Liver (tissue), 8 donors: ENCODE measurements at regions not wholly inside any gene's neighbourhood (a gene's known extent, or its start where the extent isn't known, plus 50 kb on each side); places are given as distances from the start of the nearest gene placed in this dataset.

Source experiments
- DNase-seq: peaks from one replicate; pipeline ENCODE4 v3.0.0-alpha.2; 2017; ENCODE audit warnings: low spot score
- H3K27ac ChIP-seq, 2 donors: one replicate each; pipeline ENCODE4 v1.7.0; 2013; ENCODE audit warnings: inconsistent platforms in 2 of 2, low read length in 2 of 2, control low read depth in 1 of 2, low read depth in 1 of 2, mild to moderate bottlenecking in 1 of 2
- H3K27me3 ChIP-seq, 4 donors: one replicate each; pipeline versions ENCODE4 v1.6.1 to v1.7.0; 2013; ENCODE audit warnings: low read length in 3 of 4, inconsistent platforms in 1 of 4, mild to moderate bottlenecking in 1 of 4, moderate library complexity in 1 of 4; ENCODE audit not compliant: control insufficient read depth in 4 of 4, insufficient read depth in 4 of 4
- H3K36me3 ChIP-seq, 4 donors: one replicate each; pipeline versions ENCODE4 v1.6.1 to v1.7.0; 2013; ENCODE audit warnings: low read length in 3 of 4, mild to moderate bottlenecking in 3 of 4, low read depth in 1 of 4, moderate library complexity in 1 of 4; ENCODE audit not compliant: control insufficient read depth in 4 of 4, insufficient read depth in 3 of 4
- H3K4me1 ChIP-seq, 4 donors: one replicate each; pipeline versions ENCODE4 v1.6.1 to v1.7.0; 2013; ENCODE audit warnings: low read length in 3 of 4, mild to moderate bottlenecking in 3 of 4, moderate library complexity in 1 of 4; ENCODE audit not compliant: control insufficient read depth in 4 of 4, insufficient read depth in 4 of 4
- H3K4me3 ChIP-seq, 3 donors: one replicate each; pipeline versions ENCODE4 v1.6.1 to v1.7.0; 2013; ENCODE audit warnings: low read length in 3 of 3, control low read depth in 1 of 3, low read depth in 1 of 3, mild to moderate bottlenecking in 1 of 3
- H3K9ac ChIP-seq, 2 donors: one replicate each; pipeline ENCODE4 v1.7.0; 2013; ENCODE audit warnings: low read length in 2 of 2, mild to moderate bottlenecking in 2 of 2, moderate library complexity in 2 of 2, control low read depth in 1 of 2, low read depth in 1 of 2
- H3K9me3 ChIP-seq, 4 donors: one replicate each; pipeline versions ENCODE4 v1.6.1 to v1.7.0; 2013; ENCODE audit warnings: low read length in 3 of 4; ENCODE audit not compliant: control insufficient read depth in 4 of 4
- EGR1 ChIP-seq, 2 donors: IDR thresholded peaks; 2 replicates each; pipeline ENCODE4 v1.6.1; 2016 to 2018; ENCODE audit warnings: antibody characterized with exemption in 2 of 2, low read depth in 2 of 2
- FOXA2 ChIP-seq: IDR thresholded peaks from 2 replicates; pipeline ENCODE4 v1.6.1; 2016; ENCODE audit warnings: antibody characterized with exemption
- GABPA ChIP-seq, 2 donors: IDR thresholded peaks in 1 of 2; conservative IDR thresholded peaks in 1 of 2; 2 replicates each; pipeline ENCODE4 v1.6.1; 2016; ENCODE audit warnings: antibody characterized with exemption in 2 of 2, mild to moderate bottlenecking in 1 of 2, moderate library complexity in 1 of 2
- JUND ChIP-seq, 2 donors: IDR thresholded peaks; 2 replicates each; pipeline ENCODE4 v1.6.1; 2016; ENCODE audit warnings: antibody characterized with exemption in 2 of 2
- NR2F2 ChIP-seq: IDR thresholded peaks from 2 replicates; pipeline ENCODE4 v1.6.1; 2016; ENCODE audit warnings: antibody characterized with exemption
- RAD21 ChIP-seq, 2 donors: IDR thresholded peaks; 2 replicates each; pipeline ENCODE4 v1.6.1; 2016; ENCODE audit warnings: antibody characterized with exemption in 2 of 2, mild to moderate bottlenecking in 2 of 2
- RXRA ChIP-seq, 2 donors: IDR thresholded peaks; 2 replicates each; pipeline ENCODE4 v1.6.1; 2017 to 2018; ENCODE audit warnings: antibody characterized with exemption in 2 of 2, mild to moderate bottlenecking in 1 of 2
- TAF1 ChIP-seq: conservative IDR thresholded peaks from 2 replicates; pipeline ENCODE4 v1.6.1; 2016; ENCODE audit warnings: antibody characterized with exemption, mild to moderate bottlenecking
- YY1 ChIP-seq: IDR thresholded peaks from 2 replicates; pipeline ENCODE4 v1.6.1; 2016; ENCODE audit warnings: antibody characterized with exemption, mild to moderate bottlenecking
- WGBS: extraction: QIAGEN DNeasy Blood & Tissue Kit; methylation state at CpG from one replicate; pipeline ENCODE4 v1.1.7; 2013; 5-methylcytosine and 5-hydroxymethylcytosine counted together
- TF ChIP-seq, protein P1 (sequence below): IDR thresholded peaks from 2 replicates; pipeline ENCODE4 v1.6.1; 2016; ENCODE audit warnings: antibody characterized with exemption
- TF ChIP-seq, protein P2 (sequence below): fragments of 150-350 bp; IDR thresholded peaks from 2 replicates; pipeline ENCODE4 v1.5.1; 2017; ENCODE audit warnings: improper control_type of control experiment, low read depth, low read length; ENCODE audit not compliant: missing input control
- TF ChIP-seq, protein P3 (sequence below): IDR thresholded peaks from 2 replicates; pipeline ENCODE4 v1.6.1; 2016; ENCODE audit warnings: antibody characterized with exemption
- TF ChIP-seq, protein P4 (sequence below): IDR thresholded peaks from 2 replicates; pipeline ENCODE4 v1.6.1; 2016; ENCODE audit warnings: antibody characterized with exemption, mild to moderate bottlenecking
- donor health status: healthy.
- donor health status: healthy.
- donor health status: healthy.
- donor health status: healthy.
- donor health status: healthy.

DNA sequence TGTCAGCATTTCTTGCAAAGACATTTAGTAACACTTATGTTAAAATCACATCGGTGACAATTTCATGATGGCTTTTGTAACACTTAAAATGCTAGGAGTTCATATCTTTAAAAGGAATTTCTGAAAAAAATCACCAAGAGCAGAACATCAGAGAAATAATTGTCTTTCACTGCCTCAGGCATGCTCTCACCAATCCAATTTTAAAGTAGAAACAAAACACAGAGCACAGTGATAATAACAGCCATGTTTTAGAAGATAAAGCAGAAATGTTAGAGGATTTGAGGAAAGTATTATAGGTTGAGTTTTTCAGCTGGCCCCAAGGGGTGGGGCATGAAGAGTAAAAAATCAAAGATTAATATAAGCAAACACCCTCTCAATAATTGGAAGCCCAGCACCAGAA is 1037.6 kb downstream of the DSC3 start:
- H3K9ac ChIP-seq, result no peak overlapping the region
- H3K27me3 ChIP-seq, result no peaks in the 10 kb centered on the region
- WGBS, result 77% methylated on average over 1 of the region's 1 CpG
- DNase-seq, result no peak
- H3K27ac ChIP-seq, result no peak overlapping the region
- no peaks in the 10 kb centered on the region for H3K4me1 ChIP-seq
- no peak overlapping the region for H3K4me3 ChIP-seq
- H3K36me3 ChIP-seq, result no peaks in the 10 kb centered on the region
- H3K9me3 ChIP-seq, result no peaks in the 10 kb centered on the region
- TF ChIP-seq, protein P1, sequence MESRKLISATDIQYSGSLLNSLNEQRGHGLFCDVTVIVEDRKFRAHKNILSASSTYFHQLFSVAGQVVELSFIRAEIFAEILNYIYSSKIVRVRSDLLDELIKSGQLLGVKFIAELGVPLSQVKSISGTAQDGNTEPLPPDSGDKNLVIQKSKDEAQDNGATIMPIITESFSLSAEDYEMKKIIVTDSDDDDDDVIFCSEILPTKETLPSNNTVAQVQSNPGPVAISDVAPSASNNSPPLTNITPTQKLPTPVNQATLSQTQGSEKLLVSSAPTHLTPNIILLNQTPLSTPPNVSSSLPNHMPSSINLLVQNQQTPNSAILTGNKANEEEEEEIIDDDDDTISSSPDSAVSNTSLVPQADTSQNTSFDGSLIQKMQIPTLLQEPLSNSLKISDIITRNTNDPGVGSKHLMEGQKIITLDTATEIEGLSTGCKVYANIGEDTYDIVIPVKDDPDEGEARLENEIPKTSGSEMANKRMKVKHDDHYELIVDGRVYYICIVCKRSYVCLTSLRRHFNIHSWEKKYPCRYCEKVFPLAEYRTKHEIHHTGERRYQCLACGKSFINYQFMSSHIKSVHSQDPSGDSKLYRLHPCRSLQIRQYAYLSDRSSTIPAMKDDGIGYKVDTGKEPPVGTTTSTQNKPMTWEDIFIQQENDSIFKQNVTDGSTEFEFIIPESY, result no peak
- TF ChIP-seq RXRA (IDR thresholded peaks at IDR 0.05) (no peak), GABPA (IDR thresholded peaks at IDR 0.05 in 1 of 2, conservative IDR thresholded peaks at IDR 0.05 in 1 of 2) (no peak), RAD21 (IDR thresholded peaks at IDR 0.05) (no peak), JUND (IDR thresholded peaks at IDR 0.05) (no peak), YY1 (no peak)

DNA sequence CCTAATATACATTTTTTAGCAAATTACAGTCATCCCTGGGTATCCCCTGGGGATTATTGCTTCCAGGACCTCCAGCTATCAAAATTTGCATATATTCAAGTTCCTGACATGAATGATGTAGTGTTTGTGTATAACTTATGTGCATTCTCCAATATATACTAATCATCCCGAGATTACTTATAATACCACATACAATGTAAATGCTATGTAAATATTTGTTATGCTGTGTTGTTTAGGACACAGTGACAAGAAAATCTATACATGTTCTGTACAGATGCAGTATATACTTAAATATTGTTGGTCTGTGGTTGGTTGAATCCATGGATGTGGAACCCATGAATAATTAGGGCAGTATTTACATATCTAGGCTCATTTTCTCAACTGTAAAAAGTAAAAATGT is 1060.3 kb downstream of the DSC3 start:
- H3K27me3 ChIP-seq, result no peaks in the 10 kb centered on the region
- H3K27ac ChIP-seq, result no peak overlapping the region
- 61% methylated on average over 1 of the region's 1 CpG for WGBS
- TF ChIP-seq GABPA (IDR thresholded peaks at IDR 0.05 in 1 of 2, conservative IDR thresholded peaks at IDR 0.05 in 1 of 2) (no peak), EGR1 (IDR thresholded peaks at IDR 0.05; ENCODE audit: low read depth in 2 of 2) (no peak), JUND (IDR thresholded peaks at IDR 0.05) (no peak), FOXA2 (no peak), RAD21 (IDR thresholded peaks at IDR 0.05) (no peak), NR2F2 (no peak), TAF1 (no peak), RXRA (IDR thresholded peaks at IDR 0.05) (no peak)
- TF ChIP-seq, protein P2, sequence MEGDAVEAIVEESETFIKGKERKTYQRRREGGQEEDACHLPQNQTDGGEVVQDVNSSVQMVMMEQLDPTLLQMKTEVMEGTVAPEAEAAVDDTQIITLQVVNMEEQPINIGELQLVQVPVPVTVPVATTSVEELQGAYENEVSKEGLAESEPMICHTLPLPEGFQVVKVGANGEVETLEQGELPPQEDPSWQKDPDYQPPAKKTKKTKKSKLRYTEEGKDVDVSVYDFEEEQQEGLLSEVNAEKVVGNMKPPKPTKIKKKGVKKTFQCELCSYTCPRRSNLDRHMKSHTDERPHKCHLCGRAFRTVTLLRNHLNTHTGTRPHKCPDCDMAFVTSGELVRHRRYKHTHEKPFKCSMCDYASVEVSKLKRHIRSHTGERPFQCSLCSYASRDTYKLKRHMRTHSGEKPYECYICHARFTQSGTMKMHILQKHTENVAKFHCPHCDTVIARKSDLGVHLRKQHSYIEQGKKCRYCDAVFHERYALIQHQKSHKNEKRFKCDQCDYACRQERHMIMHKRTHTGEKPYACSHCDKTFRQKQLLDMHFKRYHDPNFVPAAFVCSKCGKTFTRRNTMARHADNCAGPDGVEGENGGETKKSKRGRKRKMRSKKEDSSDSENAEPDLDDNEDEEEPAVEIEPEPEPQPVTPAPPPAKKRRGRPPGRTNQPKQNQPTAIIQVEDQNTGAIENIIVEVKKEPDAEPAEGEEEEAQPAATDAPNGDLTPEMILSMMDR, result no peak
- TF ChIP-seq, protein P1, result no peak
- TF ChIP-seq, protein P3, sequence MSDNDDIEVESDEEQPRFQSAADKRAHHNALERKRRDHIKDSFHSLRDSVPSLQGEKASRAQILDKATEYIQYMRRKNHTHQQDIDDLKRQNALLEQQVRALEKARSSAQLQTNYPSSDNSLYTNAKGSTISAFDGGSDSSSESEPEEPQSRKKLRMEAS, result no peak
- TF ChIP-seq, protein P4, sequence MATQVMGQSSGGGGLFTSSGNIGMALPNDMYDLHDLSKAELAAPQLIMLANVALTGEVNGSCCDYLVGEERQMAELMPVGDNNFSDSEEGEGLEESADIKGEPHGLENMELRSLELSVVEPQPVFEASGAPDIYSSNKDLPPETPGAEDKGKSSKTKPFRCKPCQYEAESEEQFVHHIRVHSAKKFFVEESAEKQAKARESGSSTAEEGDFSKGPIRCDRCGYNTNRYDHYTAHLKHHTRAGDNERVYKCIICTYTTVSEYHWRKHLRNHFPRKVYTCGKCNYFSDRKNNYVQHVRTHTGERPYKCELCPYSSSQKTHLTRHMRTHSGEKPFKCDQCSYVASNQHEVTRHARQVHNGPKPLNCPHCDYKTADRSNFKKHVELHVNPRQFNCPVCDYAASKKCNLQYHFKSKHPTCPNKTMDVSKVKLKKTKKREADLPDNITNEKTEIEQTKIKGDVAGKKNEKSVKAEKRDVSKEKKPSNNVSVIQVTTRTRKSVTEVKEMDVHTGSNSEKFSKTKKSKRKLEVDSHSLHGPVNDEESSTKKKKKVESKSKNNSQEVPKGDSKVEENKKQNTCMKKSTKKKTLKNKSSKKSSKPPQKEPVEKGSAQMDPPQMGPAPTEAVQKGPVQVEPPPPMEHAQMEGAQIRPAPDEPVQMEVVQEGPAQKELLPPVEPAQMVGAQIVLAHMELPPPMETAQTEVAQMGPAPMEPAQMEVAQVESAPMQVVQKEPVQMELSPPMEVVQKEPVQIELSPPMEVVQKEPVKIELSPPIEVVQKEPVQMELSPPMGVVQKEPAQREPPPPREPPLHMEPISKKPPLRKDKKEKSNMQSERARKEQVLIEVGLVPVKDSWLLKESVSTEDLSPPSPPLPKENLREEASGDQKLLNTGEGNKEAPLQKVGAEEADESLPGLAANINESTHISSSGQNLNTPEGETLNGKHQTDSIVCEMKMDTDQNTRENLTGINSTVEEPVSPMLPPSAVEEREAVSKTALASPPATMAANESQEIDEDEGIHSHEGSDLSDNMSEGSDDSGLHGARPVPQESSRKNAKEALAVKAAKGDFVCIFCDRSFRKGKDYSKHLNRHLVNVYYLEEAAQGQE, result no peak
- H3K9me3 ChIP-seq, result no peaks in the 10 kb centered on the region
- H3K36me3 ChIP-seq, result no peaks in the 10 kb centered on the region
- H3K9ac ChIP-seq, result no peak overlapping the region
- no peaks in the 10 kb centered on the region for H3K4me1 ChIP-seq
- no peak overlapping the region for H3K4me3 ChIP-seq
- DNase-seq, result no peak
